GM19468 (cell line): ENCODE measurements at regions not wholly inside any gene's neighbourhood (a gene's known extent, or its start where the extent isn't known, plus 50 kb on each side); places are given as distances from the start of the nearest gene placed in this dataset.

Experiments
- ATAC-seq: cut with Tn5 transposase; IDR thresholded peaks from one replicate; pipeline ENCODE4 v1.9.1; 2021; ENCODE audit warnings: mild to moderate bottlenecking, moderate library complexity, moderate number of reproducible peaks; ENCODE audit not compliant: unreplicated experiment; ENCODE audit errors: extremely low read depth

DNA sequence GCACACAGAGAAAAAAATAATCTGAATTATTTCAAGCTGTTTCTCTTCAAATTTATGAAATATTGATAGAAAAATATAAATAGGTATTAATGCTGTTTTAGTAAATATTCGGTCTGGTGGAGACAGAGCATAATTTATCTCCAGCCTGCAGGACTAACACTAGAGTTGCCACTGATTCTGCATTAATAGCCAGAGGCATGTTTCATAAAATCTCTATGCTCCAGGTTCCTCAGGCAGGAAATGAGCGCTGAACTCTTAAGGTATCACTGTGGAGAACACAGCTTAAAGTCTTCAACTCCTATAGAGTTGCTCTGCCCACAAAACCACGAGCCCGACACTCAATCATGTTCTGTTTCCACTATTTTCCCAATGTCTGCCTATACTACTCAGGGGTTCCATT is 470.0 kb upstream of the TMPO start:
- ATAC-seq = no peak

DNA sequence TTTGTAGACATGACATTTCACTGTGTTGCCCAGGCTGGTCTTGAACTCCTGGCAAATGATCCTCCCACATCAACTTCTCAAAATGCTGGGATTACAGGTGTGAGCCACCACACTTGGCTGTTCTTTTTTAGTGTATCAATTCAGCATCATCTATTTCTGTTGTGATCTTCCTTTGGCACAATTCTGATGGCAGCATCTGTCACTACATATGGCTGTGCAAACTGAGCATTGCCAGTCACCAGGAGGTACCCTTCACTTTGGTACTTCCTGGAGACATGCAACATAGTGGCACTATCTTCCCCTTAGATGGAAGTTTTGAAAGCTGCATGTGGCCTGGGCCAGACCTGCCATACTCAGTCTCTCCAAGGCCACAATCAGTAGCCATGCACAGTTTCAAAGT is 467.1 kb upstream of the TMPO start:
- no peak for ATAC-seq

DNA sequence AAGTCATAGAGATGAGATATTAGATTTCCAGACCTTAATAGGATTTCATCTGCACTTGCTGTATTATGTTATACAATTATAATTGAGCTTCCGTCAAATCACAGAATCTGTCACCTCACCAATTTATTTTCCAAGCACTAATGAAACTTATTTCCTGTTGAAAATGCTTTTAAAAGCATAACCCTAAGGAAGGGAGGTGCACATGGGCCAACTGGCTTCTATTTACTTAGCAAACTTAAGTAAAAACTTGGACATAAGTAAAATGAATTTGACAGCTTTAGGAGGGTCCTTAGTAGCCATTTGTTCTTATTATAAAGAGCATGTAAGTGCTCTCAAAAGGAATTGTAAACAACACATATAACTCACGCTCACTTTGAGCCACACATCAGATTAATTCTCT is 462.2 kb upstream of the TMPO start:
- no peak for ATAC-seq

DNA sequence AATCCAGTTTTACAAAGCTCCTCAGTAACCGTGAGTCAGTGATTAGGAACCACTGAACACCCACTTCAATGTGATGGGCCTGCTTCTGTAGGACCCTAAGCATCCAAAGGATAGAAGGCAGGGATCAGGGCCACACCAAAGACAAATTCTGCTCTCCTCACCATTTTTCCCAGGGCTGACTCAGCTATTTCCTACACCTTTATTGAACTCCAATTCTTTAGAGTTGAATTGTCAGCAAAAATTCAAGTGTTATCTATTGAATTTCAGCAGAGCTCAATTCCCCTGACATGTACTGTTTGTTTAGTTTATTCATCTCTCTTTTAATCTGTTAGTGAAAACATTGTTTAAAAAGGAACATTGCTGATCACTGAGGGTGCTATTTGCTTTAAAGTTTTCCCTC is 457.7 kb upstream of the TMPO start:
- no peak for ATAC-seq

DNA sequence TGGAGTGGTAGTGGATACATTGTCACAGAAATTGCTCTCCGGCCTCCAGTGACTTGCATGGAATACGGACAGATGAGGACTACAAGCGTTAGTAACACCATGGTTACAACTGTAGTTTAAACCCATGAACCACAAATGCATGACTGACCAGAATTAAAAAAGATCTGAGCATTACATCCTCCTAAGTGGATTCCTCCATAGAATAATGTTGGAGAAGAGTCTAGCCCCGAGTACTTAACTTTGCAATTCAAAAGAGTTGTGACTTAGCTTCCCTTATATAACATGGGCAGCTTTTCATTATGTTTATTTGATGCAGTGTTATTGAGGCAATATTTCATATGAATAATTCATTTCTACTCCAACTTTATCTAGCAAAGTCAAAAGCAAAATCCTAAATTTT is 457.2 kb upstream of the TMPO start:
- ATAC-seq = no peak

DNA sequence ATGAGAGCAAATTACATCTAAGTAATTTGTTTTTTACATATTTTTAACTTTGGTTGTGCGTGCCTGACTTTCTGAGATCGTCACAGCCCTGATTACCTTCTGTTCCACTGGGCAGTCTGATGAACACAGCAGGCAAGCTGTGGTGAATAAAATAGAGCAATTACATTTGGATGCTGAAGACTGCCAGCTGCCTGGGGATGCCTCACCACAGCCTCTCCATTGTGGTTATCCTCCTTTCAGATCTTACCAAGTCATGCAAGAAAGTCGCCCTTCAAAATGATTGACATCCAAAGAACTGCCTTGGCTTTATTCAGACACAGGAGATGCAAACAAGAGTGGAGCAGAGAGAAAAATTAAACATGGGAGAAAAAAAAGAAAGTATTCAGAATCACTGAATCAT is 456.6 kb upstream of the TMPO start:
- ATAC-seq = no peak

DNA sequence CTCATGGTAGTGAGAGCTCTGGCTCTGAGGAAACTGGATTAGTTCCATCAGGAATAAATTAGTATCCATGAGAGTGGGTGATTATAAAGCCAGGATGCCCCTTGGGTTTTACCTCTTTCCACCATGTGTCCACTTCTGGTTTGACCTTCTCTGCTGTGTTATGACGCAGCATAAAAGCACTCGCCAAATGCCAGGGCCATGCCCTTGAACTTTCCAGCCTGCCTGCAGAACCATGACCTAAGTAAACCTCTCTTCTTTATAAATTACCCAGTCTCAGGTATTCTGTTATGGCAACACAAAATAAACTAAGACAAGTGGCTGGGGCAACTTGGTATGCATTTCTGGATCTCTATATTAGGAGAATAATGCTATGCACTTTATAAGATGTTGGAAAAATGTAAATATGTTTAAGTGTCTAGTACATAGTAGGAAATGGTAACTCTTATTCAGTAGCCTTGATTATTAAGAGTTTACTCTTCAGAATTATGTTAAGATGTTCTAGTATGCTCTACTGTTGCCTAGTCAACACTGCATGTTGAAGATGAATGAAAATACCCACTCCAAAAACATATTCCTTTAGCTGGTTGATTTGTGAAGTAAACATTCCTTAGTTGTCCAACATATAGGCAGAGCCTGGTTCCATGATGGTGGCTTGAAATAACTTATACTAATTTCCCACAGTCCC is 455.6 kb upstream of the TMPO start:
- ATAC-seq = no peak

DNA sequence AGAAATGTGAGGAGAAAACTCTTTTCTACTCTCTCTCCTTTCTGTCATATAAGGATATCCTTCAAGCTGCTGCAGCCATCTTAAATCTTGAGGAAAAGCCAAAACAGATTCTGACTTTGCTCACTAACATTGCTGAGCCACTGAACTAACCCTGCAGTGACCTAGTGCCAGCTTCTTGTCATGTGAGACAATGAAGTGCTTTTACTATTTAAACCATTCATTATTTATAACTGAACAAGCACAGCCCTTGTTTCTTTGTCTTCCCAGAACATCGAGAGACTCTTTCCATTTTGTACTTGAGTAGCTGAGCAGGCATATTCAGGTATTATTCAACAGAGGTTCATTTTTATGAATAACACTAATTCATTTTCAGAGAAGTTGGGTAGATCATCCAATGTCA is 455.0 kb upstream of the TMPO start:
- ATAC-seq = no peak

DNA sequence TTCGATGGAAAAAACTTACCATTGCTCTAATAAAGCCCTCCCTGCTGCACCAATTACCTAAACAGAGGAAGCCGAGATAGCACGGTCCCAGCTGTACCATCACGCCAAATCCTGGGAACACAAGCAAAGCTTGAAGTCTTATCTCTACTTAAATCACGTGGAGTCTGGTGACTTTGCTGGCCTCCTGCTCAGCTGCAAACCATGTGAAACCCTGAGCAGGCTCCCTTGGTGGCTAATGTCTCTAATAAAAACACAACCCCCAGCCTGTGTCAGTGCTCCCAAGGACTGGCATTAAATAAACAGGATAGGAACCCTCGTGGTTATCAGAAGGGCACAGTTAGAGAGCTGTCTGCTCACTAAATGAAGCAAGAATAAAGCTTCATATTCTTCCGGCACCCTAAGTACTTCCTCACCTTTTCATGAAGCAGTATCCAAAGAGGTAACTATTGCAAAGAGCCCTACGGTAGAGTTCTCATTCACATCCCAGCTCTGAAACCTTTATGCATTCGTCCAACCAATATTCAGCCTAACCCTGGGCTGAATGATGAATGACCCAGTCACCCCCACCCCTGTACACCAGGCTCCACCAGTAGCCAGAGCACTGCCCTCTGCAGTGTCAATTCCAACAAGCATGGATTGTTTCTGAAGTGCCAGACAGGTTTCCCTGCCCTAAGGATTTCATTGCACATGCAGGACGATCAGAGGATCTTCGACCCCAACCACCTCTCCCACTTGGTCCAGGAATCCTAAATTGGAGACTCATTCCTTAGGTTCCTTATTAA is 452.7 kb upstream of the TMPO start:
- no peak for ATAC-seq

DNA sequence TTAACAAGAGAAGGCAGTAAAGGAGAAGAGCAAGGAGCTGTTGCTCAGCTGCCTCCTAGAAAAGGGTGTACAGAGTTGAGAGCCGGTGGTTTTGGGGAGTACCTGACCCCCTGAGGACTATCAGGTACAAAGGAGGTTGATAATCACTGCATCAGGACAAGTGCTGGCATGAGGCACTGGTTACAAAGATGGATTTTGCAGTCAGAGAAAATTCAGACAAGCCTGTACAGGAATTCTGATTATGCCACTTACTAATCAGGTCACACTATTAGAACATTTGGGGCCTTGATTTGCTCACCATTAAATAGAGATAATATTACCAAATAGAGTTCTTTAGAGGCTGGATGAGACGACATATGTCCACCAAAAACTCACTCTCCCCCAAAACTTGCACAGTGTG is 450.9 kb upstream of the TMPO start:
- no peak for ATAC-seq

DNA sequence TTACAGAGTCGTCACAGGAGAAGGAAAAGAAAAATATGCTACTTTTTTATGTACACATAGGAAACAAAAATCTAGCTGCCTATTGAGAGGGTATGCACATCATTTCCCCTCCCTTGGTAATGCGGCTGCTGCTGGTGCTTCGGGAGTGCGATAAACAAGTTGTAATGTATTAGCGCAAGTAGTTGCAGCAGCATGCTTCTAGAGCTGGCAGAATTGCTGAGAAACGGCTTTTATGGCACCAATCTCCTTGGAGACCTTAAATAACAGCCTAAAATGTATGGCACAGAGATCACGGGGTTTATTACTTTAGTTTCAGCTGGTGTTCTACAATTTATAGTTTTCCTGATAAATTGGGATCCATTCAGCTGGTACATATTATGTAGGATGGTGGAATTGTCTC is 447.6 kb upstream of the TMPO start:
- ATAC-seq = no peak

DNA sequence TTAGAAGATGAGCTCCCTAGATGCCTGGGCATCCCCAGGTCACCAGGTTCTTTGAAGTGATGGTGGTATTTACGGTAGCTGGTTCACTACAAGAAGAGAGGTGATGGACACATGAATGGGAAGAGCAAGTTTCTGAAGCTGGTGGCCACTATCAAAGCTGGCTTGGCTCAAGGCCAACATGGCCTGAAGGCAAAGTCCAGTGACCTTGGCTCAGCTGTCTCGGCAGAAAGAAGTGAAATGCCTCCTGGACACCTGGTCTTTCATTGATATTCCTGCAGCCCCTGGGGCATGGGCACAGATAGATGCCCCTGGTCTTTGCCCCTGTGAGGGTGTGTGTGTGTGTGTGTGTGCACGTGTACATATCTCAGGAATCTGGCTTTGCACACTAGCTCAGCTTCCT is 441.8 kb upstream of the TMPO start:
- no peak for ATAC-seq

DNA sequence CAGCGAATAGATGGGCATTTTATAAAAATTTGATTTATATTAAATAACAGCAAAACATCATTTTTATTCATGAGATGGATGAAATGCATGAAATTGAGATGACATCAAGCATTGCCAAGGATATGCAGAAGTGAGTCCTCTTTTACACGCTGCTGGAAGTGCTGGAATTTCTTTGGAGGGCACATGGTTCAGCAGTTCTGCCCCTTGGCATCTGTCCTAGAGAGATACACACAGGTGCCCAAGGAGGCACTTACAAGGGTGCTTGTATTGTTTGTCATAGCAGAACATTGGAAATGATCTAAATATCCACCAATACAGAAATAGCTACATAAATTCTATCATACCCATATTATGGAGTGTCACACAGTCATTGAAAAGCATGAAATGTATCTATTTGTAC is 441.1 kb upstream of the TMPO start:
- ATAC-seq = no peak

DNA sequence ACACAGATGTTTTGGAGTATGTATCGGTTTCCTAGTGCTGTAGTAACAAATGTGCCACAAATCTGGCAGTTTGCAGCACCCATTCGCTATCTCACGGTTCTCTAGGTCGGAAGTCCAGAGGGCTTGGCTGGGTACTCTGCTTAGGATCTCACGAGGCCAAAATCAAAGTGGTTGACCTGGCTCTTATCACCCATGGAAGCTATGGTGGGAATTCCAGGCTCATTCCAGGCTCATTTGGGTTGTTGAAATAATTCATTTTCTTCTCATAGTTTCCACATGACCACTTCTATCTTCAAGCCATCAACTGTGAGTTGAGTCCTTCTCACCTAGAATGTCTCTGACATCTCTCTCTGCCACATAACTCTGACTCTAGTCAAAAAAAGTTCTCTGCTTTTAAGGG is 431.0 kb upstream of the TMPO start:
- no peak for ATAC-seq

DNA sequence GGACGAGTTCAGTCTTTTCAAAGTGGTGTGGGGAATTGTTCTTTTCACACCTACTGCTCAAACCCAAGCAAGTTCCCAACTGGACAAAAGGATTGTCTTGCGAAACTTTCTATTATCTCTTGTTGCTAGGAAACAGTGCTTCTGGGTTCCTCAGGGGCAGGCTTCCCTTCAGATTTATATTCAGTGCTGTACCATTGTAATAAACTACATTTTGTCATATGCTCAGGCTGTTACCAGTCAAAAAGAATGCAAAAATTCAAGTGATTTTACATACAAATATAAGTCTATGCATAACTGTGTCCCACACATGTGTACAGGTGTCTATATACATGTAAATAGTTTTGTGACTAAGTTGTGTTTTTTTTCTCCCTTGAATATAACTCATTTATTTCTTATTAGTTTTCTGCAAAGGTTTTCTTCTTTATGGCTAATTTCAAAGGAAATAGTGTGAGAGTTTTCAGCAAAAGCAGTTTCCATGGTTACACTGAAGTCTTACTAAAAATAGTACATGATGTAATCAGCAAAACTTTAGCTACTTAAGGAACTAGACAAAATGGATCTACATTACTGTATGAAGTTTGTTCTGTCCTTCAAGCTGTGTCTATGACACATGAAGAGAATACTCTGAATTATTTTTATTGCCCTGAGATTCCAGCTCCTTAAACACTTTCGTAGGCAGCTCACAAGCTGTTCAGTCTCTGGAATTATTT is 430.2 kb upstream of the TMPO start:
- no peak for ATAC-seq

DNA sequence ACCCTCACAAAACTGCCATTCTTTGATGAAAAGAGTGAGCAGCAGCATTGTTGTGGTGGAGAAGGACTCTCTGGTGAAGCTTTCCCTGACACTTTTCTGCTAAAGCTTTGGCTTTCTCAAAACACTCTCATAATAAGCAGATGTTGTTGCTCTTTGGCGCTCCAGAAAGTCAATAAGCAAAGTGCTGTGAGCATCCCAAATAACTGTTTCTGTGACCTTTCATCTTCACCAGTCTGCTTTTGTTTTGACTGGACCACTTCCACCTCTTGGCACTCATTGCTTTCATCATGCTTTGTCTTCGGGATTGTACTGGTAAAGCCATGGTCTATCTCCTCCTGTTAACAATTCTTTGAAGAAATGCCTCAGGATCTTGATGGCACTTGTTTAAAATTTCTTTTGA is 424.7 kb upstream of the TMPO start:
- no peak for ATAC-seq

DNA sequence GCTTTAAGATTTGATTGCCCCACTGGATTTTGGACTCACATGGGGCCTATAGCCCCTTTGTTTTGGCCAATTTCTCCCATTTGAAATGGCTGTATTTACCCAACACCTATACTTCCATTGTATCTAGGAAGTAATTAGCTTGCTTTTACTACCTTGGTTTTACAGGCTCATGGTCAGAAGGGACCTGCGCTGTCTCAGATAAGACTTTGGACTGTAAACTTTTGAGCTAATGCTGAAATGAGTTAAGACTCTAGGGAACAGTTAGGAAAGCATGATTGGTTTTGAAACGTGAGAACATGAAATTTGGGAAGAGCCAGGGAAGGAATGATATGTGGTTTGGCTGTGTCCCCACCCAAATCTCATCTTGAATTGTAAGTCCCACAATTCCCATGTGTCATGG is 419.0 kb upstream of the TMPO start:
- no peak for ATAC-seq

DNA sequence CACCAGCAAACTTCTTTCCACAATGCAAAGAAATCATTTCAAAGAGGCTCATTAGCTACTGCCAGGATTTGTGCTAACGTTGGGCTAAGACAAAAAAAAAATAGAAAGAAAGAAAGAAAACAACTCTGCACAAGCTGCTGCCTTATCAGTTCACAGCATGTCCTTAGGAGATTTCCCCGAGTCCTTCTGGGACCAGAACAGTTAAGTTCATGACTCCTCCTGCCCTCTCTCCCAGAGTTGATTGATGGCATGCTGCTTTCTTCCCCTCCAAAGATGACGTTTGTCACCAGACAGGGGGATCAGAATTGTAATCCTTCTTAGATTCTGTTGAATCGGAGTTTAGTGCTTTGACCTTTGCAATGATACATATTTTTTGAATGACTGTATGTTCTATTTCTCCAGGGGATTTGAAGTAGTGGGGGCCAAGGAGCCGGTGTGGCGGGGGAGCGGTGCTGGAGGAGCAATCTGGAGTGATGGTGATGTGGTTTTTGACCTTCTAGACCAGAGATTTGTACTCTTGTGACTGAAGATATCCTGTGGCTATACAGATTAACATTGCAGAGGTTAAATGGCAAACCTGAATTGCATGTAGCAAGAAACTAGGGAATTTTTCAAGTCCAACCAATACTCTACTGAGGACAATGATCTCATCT is 409.2 kb upstream of the TMPO start:
- no peak for ATAC-seq

DNA sequence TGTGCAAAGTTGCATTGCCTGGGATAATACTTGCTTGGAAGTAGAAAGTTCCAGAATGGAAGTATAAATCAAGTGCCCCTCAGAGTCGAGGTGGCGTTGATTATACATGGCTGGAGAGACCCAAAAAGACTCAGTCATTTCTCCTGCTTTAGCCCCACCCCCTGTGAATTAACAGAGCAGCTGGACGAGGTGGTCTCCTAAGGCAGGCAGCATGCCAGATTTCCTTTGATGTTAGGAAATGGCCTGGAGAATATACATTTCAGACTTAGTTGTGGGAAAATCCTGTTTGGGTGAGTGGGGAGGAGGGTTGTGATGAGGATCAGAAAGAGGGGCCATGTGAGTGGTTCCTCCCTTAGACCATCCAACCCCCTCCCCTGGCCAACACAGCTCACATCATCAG is 406.1 kb upstream of the TMPO start:
- ATAC-seq = no peak

DNA sequence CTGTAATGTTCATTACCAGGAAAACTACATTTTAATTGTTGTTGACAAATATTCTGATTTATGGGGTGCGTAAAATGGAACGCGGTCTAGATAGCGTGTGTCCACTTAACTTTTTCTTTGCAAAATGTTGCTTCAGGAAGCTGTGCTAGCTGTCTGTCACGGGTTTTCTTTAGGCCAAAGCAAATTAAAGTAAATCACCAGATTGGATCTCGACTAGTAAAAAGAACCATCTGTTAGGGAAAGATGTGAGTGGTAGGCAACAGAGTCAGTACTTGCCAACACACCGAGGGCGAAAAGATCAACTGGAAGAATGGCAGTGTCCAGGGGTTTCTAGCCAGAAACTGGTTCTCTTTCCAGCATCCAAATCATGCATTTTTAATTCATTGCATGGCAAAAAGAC is 404.9 kb upstream of the TMPO start:
- ATAC-seq = no peak

DNA sequence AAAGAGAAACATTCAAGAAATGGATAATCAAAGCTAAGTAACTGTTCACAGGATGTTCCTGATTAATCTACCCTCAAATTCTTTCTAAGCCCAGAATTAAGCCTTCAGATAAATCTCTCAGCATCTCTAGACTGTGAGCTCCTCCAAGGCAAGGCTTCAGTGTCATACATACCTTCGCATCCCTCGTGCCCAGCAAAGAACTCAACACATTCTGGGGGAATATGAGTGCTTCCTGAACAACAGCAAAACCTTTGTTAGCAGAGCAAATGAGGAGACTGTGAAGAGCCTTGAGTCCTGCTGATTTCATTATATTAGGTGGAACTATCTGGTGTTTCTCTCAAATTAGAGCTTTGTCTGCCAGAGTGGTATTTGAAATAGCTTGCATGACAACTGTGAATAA is 401.8 kb upstream of the TMPO start:
- ATAC-seq = no peak
